ENCODE measurements at regions not wholly inside any gene's neighbourhood (a gene's known extent, or its start where the extent isn't known, plus 50 kb on each side); places are given as distances from the start of the nearest gene placed in this dataset.
"Not testable (repeated sequence)": the region's sequence is repeated elsewhere in the genome, so short reads cannot be mapped to it uniquely, and the experiment has no call there.

- DNase-seq = no peak
These were observed 101.1 kb upstream of the ZC3H11B start for GRCh38 chr1:219713981-219714381.

- no peak for DNase-seq
These were observed 99.6 kb upstream of the ZC3H11B start for GRCh38 chr1:219712506-219712905.

GRCh38 chr1:219710529-219711194 is 97.8 kb upstream of the ZC3H11B start:
- DNase-seq = no peak

GRCh38 chr1:219708919-219709543 is 96.1 kb upstream of the ZC3H11B start:
- no peak for DNase-seq

GRCh38 chr1:219707885-219708284 is 95.0 kb upstream of the ZC3H11B start:
- DNase-seq = not testable (repeated sequence)

GRCh38 chr1:219704331-219704730 is 91.4 kb upstream of the ZC3H11B start:
- DNase-seq = not testable (repeated sequence)

- DNase-seq = no peak
These were observed 90.4 kb upstream of the ZC3H11B start for GRCh38 chr1:219703368-219703639.

- DNase-seq = peak; percentile 50
These were observed 88.6 kb upstream of the ZC3H11B start for GRCh38 chr1:219701476-219701875.

- DNase-seq = no peak
These were observed 87.0 kb upstream of the ZC3H11B start for GRCh38 chr1:219699870-219700269.

GRCh38 chr1:219697682-219698081 is 84.8 kb upstream of the ZC3H11B start:
- no peak for DNase-seq

GRCh38 chr1:219692981-219693380 is 80.1 kb upstream of the ZC3H11B start:
- no peak for DNase-seq

GRCh38 chr1:219689774-219690173 is 76.9 kb upstream of the ZC3H11B start:
- no peak for DNase-seq

- no peak for DNase-seq
These were observed 74.9 kb upstream of the ZC3H11B start for GRCh38 chr1:219687779-219688178.

GRCh38 chr1:219686171-219686570 is 73.3 kb upstream of the ZC3H11B start:
- no peak for DNase-seq

GRCh38 chr1:219682788-219683187 is 69.9 kb upstream of the ZC3H11B start:
- no peak for DNase-seq

- DNase-seq = no peak
These were observed 69.0 kb upstream of the ZC3H11B start for GRCh38 chr1:219681876-219682275.

GRCh38 chr1:219676012-219676765 is 63.3 kb upstream of the ZC3H11B start:
- no peak for DNase-seq

- DNase-seq = no peak
These were observed 57.7 kb upstream of the ZC3H11B start for GRCh38 chr1:219670426-219671149.

GRCh38 chr1:219669556-219669955 is 56.7 kb upstream of the ZC3H11B start:
- DNase-seq = no peak

- no peak for DNase-seq
These were observed 56.1 kb upstream of the ZC3H11B start for GRCh38 chr1:219669042-219669441.

- DNase-seq = no peak
These were observed 55.5 kb upstream of the ZC3H11B start for GRCh38 chr1:219668446-219668845.

GRCh38 chr1:219666242-219666641 is 53.3 kb upstream of the ZC3H11B start:
- no peak for DNase-seq

- no peak for DNase-seq
These were observed 52.2 kb upstream of the ZC3H11B start for GRCh38 chr1:219665089-219665488.

All from DMS 273 treated with DMSO at 0.1 percent for 48 hours (cell line).